ENCODE measurements at regions not wholly inside any gene's neighbourhood (a gene's known extent, or its start where the extent isn't known, plus 50 kb on each side); places are given as distances from the start of the nearest gene placed in this dataset.

- TF ChIP-seq CREM (IDR thresholded peaks at IDR 0.05; ENCODE audit: low read depth): no peak
Observed at GRCh38 chr4:28105271-28105859, 1244.7 kb downstream of the STIM2 start (continued).

- in situ Hi-C loops (cut with MboI): no loop called here
- SMC1A ChIA-PET (ENCODE audit: uncharacterized antibody, unreplicated experiment): interaction anchor here (0.7 kb wide), 1 partner anchor 190 kb away, joined by 3 read pairs; no protein-coding TSS in a partner anchor
- no TSS peak for BruUV-seq (replicated peaks)
Observed at GRCh38 chr4:28106155-28106554, 1245.5 kb downstream of the STIM2 start.

More at GRCh38 chr4:28106155-28106554, 1245.5 kb downstream of the STIM2 start:
- no CpG with 5 or more reads among the region's 1 CpG for WGBS (ENCODE audit: insufficient coverage, insufficient replicate concordance, low lambda C conversion rate, missing lambda C conversion rate)
- no peak overlapping the region for H2AFZ ChIP-seq (ENCODE audit: control insufficient read depth, low read depth, low read length)
- ChIA-PET RAD21 (ENCODE audit: unreplicated experiment) (no interaction called here), CTCF (no interaction called here), POLR2A (no interaction called here)
- H4K20me1 ChIP-seq (ENCODE audit: control insufficient read depth, insufficient read depth): no peaks in the 10 kb centered on the region
- H3K4me1 ChIP-seq (ENCODE audit: control insufficient read depth, insufficient read depth, low read length): no peaks in the 10 kb centered on the region
- no peak overlapping the region for H3K27ac ChIP-seq (ENCODE audit: control insufficient read depth, insufficient read depth)
- DNase-seq (ENCODE audit: low read depth, low spot score) (no peak), FAIRE-seq (no peak), ATAC-seq (no peak)
- no peak overlapping the region for H3K4me2 ChIP-seq (ENCODE audit: control insufficient read depth, insufficient read depth)
- intact Hi-C loops (cut with micrococcal nuclease; ENCODE audit: unreplicated experiment): no loop called here
- H3K9me3 ChIP-seq (replicated peaks; ENCODE audit: control insufficient read depth, insufficient read depth, low read length): no peaks in the 10 kb centered on the region
- H3K9ac ChIP-seq (ENCODE audit: control insufficient read depth, insufficient read depth, low read length): no peak overlapping the region
- TF ChIP-seq MXI1 (IDR thresholded peaks at IDR 0.05; ENCODE audit: low read depth, low read length): no peak
- TF ChIP-seq BACH1 (IDR thresholded peaks at IDR 0.05; ENCODE audit: borderline replicate concordance): no peak
- no peak for TF ChIP-seq STAT1 (conservative IDR thresholded peaks at IDR 0.05)
- TF ChIP-seq EZH2 (IDR thresholded peaks at IDR 0.05; ENCODE audit: borderline replicate concordance, control insufficient read depth, low read depth, low read length): no peak
- TF ChIP-seq LARP7 (IDR thresholded peaks at IDR 0.05): no peak
- TF ChIP-seq NRF1 (conservative IDR thresholded peaks at IDR 0.05; ENCODE audit: low read depth, low read length): no peak
- no peak for TF ChIP-seq TBL1XR1 (IDR thresholded peaks at IDR 0.05; ENCODE audit: low read depth, low read length)
- no peak for TF ChIP-seq YBX1 (IDR thresholded peaks at IDR 0.05)
- TF ChIP-seq E4F1 (IDR thresholded peaks at IDR 0.05; ENCODE audit: borderline replicate concordance, partially characterized antibody): no peak
- TF ChIP-seq CEBPZ (IDR thresholded peaks at IDR 0.05; ENCODE audit: low read depth, low read length): no peak
- TF ChIP-seq NBN (IDR thresholded peaks at IDR 0.05): no peak
- no peak for TF ChIP-seq SMAD5 (IDR thresholded peaks at IDR 0.05; ENCODE audit: low read depth)
- TF ChIP-seq E2F8 (IDR thresholded peaks at IDR 0.05; ENCODE audit: low read depth, partially characterized antibody): no peak
- H3K36me3 ChIP-seq (ENCODE audit: control insufficient read depth in 2 of 2, insufficient read depth in 2 of 2, low read length in 1 of 2): no peaks in the 10 kb centered on the region
- H3K27me3 ChIP-seq (replicated peaks in 1 of 2; ENCODE audit: control insufficient read depth in 2 of 2, insufficient read depth in 2 of 2, low read length in 1 of 2): no peaks in the 10 kb centered on the region
- no peaks in the 10 kb centered on the region for H3K79me2 ChIP-seq (ENCODE audit: control insufficient read depth, insufficient read depth, low read length)
- H3K4me3 ChIP-seq: no peak overlapping the region

Data from GM12878 (cell line).